ENCODE measurements at regions not wholly inside any gene's neighbourhood (a gene's known extent, or its start where the extent isn't known, plus 50 kb on each side); places are given as distances from the start of the nearest gene placed in this dataset.

DNA sequence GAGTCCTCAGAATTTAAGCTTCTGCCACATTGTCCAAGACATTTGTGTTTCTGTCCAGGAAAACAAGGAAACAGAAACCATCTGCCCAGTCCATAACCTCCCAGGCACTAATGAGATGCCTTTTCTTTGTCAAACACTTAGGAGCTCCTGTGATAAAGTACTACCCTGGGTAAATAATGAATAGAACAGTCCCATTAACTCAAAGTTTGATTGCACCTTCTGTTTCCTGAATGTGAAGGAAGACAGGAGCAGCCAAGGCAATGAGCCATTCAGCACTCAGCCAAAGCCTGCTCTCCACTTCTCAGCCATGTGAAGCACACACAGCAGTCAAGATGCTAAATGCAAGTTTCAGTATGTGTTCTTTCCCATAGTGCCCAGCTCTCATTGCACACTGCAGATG lies 199.8 kb downstream of the SEC16B start:
- H3K9ac ChIP-seq (ENCODE audit: low read length), result no peak overlapping the region
- H3K9me2 ChIP-seq (replicated peaks; ENCODE audit: insufficient read depth, low read length), result no peaks in the 10 kb centered on the region
- H3K27me3 ChIP-seq (ENCODE audit: low read length), result no peaks in the 10 kb centered on the region
- H3K79me2 ChIP-seq (ENCODE audit: insufficient read depth, low read length), result no peaks in the 10 kb centered on the region
- TF ChIP-seq EZH2phosphoT487 (conservative IDR thresholded peaks at IDR 0.05; ENCODE audit: low read length), result no peak
- TF ChIP-seq, protein P1, sequence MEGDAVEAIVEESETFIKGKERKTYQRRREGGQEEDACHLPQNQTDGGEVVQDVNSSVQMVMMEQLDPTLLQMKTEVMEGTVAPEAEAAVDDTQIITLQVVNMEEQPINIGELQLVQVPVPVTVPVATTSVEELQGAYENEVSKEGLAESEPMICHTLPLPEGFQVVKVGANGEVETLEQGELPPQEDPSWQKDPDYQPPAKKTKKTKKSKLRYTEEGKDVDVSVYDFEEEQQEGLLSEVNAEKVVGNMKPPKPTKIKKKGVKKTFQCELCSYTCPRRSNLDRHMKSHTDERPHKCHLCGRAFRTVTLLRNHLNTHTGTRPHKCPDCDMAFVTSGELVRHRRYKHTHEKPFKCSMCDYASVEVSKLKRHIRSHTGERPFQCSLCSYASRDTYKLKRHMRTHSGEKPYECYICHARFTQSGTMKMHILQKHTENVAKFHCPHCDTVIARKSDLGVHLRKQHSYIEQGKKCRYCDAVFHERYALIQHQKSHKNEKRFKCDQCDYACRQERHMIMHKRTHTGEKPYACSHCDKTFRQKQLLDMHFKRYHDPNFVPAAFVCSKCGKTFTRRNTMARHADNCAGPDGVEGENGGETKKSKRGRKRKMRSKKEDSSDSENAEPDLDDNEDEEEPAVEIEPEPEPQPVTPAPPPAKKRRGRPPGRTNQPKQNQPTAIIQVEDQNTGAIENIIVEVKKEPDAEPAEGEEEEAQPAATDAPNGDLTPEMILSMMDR (IDR thresholded peaks at IDR 0.05; ENCODE audit: insufficient read depth, low read length, poor library complexity, severe bottlenecking), result no peak
- no peak overlapping the region for H3K4me3 ChIP-seq (ENCODE audit: insufficient read depth, low read length, poor library complexity, severe bottlenecking)
- H3K36me3 ChIP-seq (ENCODE audit: low read length), result no peaks in the 10 kb centered on the region
- H3K27ac ChIP-seq (ENCODE audit: low read depth, low read length), result no peak overlapping the region
- no peak overlapping the region for H3K4me2 ChIP-seq (ENCODE audit: low read depth, low read length, poor library complexity, severe bottlenecking)
- H3F3A ChIP-seq (ENCODE audit: insufficient read depth), result no peaks in the 10 kb centered on the region
- no peak overlapping the region for H2AFZ ChIP-seq (ENCODE audit: low read depth, low read length, severe bottlenecking)
- no peaks in the 10 kb centered on the region for H3K9me3 ChIP-seq (ENCODE audit: insufficient read depth, low read length)
- H4K20me1 ChIP-seq (ENCODE audit: low read depth, low read length), result no peaks in the 10 kb centered on the region

DNA sequence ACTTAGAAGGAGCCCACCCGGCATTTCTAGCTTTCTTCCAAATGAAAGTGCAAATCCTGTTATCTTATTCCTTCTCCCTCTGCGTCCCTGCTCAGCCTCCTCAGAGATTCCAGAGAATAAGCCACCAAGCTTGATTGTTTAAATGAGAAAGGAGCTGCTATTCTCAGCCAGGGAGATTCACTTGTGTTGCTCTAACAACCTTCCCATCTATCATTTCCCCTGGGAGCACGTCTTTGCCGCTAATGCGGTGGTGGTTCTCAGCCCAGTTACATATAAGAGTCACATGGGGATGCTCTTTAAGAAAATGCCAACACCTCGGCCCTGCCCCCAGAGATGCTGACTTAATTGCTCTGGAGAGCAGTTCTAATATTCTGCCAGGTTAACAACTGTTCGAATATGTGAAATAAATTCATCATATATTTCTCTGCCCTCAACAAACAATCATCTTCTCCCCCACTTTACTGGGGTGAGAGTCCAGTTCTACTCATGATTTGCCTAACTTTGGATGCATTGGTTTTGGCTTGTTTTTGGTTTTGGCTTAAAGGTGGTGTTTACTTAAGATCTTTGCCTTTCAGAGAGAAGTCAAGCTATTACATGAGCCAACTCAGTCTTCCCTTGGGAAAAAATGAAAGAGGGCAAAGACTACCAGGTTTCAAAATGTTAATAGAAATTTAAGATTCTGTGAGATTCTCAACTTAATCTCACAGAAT lies 213.9 kb downstream of the SEC16B start:
- no peak for TF ChIP-seq EZH2phosphoT487 (conservative IDR thresholded peaks at IDR 0.05; ENCODE audit: low read length)
- TF ChIP-seq, protein P1 (IDR thresholded peaks at IDR 0.05; ENCODE audit: insufficient read depth, low read length, poor library complexity, severe bottlenecking), result no peak
- H3F3A ChIP-seq (ENCODE audit: insufficient read depth), result no peaks in the 10 kb centered on the region
- no peak overlapping the region for H3K9ac ChIP-seq (ENCODE audit: low read length)
- H3K27ac ChIP-seq (ENCODE audit: low read depth, low read length), result no peak overlapping the region
- no peaks in the 10 kb centered on the region for H3K9me3 ChIP-seq (ENCODE audit: insufficient read depth, low read length)
- no peaks in the 10 kb centered on the region for H3K9me2 ChIP-seq (replicated peaks; ENCODE audit: insufficient read depth, low read length)
- no peaks in the 10 kb centered on the region for H3K79me2 ChIP-seq (ENCODE audit: insufficient read depth, low read length)
- no peak overlapping the region for H3K4me2 ChIP-seq (ENCODE audit: low read depth, low read length, poor library complexity, severe bottlenecking)
- H3K4me3 ChIP-seq (ENCODE audit: insufficient read depth, low read length, poor library complexity, severe bottlenecking), result no peak overlapping the region
- H2AFZ ChIP-seq (ENCODE audit: low read depth, low read length, severe bottlenecking), result no peak overlapping the region
- H3K36me3 ChIP-seq (ENCODE audit: low read length), result no peaks in the 10 kb centered on the region
- no peaks in the 10 kb centered on the region for H4K20me1 ChIP-seq (ENCODE audit: low read depth, low read length)
- H3K27me3 ChIP-seq (ENCODE audit: low read length), result no peaks in the 10 kb centered on the region

DNA sequence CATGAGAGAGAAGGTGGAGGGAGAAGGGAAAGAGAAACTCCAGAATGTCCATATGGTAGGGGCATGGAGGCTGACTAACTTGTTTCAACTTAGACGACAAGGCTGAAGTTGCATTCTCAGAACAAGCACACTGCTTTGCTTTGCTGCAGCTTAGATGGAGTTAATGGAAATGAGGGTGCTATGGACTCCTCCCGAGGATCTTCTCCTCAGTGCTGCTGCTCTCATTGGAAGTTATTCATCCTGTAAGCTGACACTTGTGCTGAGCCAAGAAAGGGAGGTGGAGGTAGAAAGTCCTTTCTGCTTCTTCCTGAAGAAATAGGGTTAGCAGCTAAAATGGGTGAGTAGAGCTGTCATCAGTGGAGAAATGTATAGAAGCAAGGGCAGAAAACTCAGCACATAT lies 215.3 kb downstream of the SEC16B start:
- H3F3A ChIP-seq (ENCODE audit: insufficient read depth), result no peaks in the 10 kb centered on the region
- H3K27ac ChIP-seq (ENCODE audit: low read depth, low read length), result no peak overlapping the region
- H3K9ac ChIP-seq (ENCODE audit: low read length), result no peak overlapping the region
- no peaks in the 10 kb centered on the region for H3K27me3 ChIP-seq (ENCODE audit: low read length)
- no peaks in the 10 kb centered on the region for H3K79me2 ChIP-seq (ENCODE audit: insufficient read depth, low read length)
- H4K20me1 ChIP-seq (ENCODE audit: low read depth, low read length), result no peaks in the 10 kb centered on the region
- no peak for TF ChIP-seq EZH2phosphoT487 (conservative IDR thresholded peaks at IDR 0.05; ENCODE audit: low read length)
- TF ChIP-seq, protein P1 (IDR thresholded peaks at IDR 0.05; ENCODE audit: insufficient read depth, low read length, poor library complexity, severe bottlenecking), result no peak
- no peaks in the 10 kb centered on the region for H3K36me3 ChIP-seq (ENCODE audit: low read length)
- no peak overlapping the region for H2AFZ ChIP-seq (ENCODE audit: low read depth, low read length, severe bottlenecking)
- no peak overlapping the region for H3K4me2 ChIP-seq (ENCODE audit: low read depth, low read length, poor library complexity, severe bottlenecking)
- no peak overlapping the region for H3K4me3 ChIP-seq (ENCODE audit: insufficient read depth, low read length, poor library complexity, severe bottlenecking)
- H3K9me2 ChIP-seq (replicated peaks; ENCODE audit: insufficient read depth, low read length), result no peaks in the 10 kb centered on the region
- no peaks in the 10 kb centered on the region for H3K9me3 ChIP-seq (ENCODE audit: insufficient read depth, low read length)

All from SU-DHL-6 (cell line).